ENCODE measurements at regions not wholly inside any gene's neighbourhood (a gene's known extent, or its start where the extent isn't known, plus 50 kb on each side); places are given as distances from the start of the nearest gene placed in this dataset.

- Histone ChIP-seq H3K27me3 (ENCODE audit: low read depth, low read length) (no peaks in the 10 kb centered on the region), H3K9me3 (ENCODE audit: insufficient read depth, low read length) (no peaks in the 10 kb centered on the region; the same call in 1 of the 2 replicates), H4K20me1 (ENCODE audit: insufficient read depth, low read length) (no peaks in the 10 kb centered on the region), H3K4me1 (ENCODE audit: low read length) (no peaks in the 10 kb centered on the region), H3K9ac (ENCODE audit: low read length) (no peak overlapping the region), H3K4me3 (ENCODE audit: low read length) (no peak overlapping the region), H3K4me2 (ENCODE audit: low read length) (no peak overlapping the region), H3K27ac (ENCODE audit: low read length) (no peak overlapping the region), H2AFZ (ENCODE audit: low read depth, low read length) (no peak overlapping the region), H3K36me3 (replicated peaks; ENCODE audit: low read depth, low read length) (no peaks in the 10 kb centered on the region), H3K79me2 (ENCODE audit: low read length) (no peaks in the 10 kb centered on the region)
- TF ChIP-seq CTCF (IDR thresholded peaks at IDR 0.05; ENCODE audit: low read depth, low read length) (no peak), EZH2phosphoT487 (IDR thresholded peaks at IDR 0.05; ENCODE audit: low read depth) (no peak)
Measured at GRCh38 chr7:41232086-41232485, 470.8 kb downstream of the INHBA start.

GRCh38 chr7:41224063-41224763 lies 478.7 kb downstream of the INHBA start:
- Histone ChIP-seq H3K4me1 (ENCODE audit: low read length) (no peaks in the 10 kb centered on the region), H3K4me3 (ENCODE audit: low read length) (no peak overlapping the region), H3K79me2 (ENCODE audit: low read length) (no peaks in the 10 kb centered on the region), H3K4me2 (ENCODE audit: low read length) (no peak overlapping the region), H3K36me3 (replicated peaks; ENCODE audit: low read depth, low read length) (no peaks in the 10 kb centered on the region), H3K27ac (ENCODE audit: low read length) (no peak overlapping the region), H3K9ac (ENCODE audit: low read length) (no peak overlapping the region), H2AFZ (ENCODE audit: low read depth, low read length) (no peak overlapping the region), H3K9me3 (ENCODE audit: insufficient read depth, low read length) (no peaks in the 10 kb centered on the region), H4K20me1 (ENCODE audit: insufficient read depth, low read length) (no peaks in the 10 kb centered on the region), H3K27me3 (ENCODE audit: low read depth, low read length) (no peaks in the 10 kb centered on the region)
- TF ChIP-seq CTCF (IDR thresholded peaks at IDR 0.05; ENCODE audit: low read depth, low read length) (no peak), EZH2phosphoT487 (IDR thresholded peaks at IDR 0.05; ENCODE audit: low read depth) (no peak)

GRCh38 chr7:41222746-41223145 lies 480.1 kb downstream of the INHBA start:
- Histone ChIP-seq H3K27ac (ENCODE audit: low read length) (no peak overlapping the region), H3K79me2 (ENCODE audit: low read length) (no peaks in the 10 kb centered on the region), H3K36me3 (replicated peaks; ENCODE audit: low read depth, low read length) (no peaks in the 10 kb centered on the region), H3K9me3 (ENCODE audit: insufficient read depth, low read length) (no peaks in the 10 kb centered on the region), H3K4me1 (ENCODE audit: low read length) (no peaks in the 10 kb centered on the region), H2AFZ (ENCODE audit: low read depth, low read length) (no peak overlapping the region), H3K4me3 (ENCODE audit: low read length) (no peak overlapping the region), H3K4me2 (ENCODE audit: low read length) (no peak overlapping the region), H3K27me3 (ENCODE audit: low read depth, low read length) (no peaks in the 10 kb centered on the region), H3K9ac (ENCODE audit: low read length) (no peak overlapping the region), H4K20me1 (ENCODE audit: insufficient read depth, low read length) (no peaks in the 10 kb centered on the region)
- TF ChIP-seq EZH2phosphoT487 (IDR thresholded peaks at IDR 0.05; ENCODE audit: low read depth) (no peak), CTCF (IDR thresholded peaks at IDR 0.05; ENCODE audit: low read depth, low read length) (no peak)

- no peak overlapping the region for H3K4me2 ChIP-seq (ENCODE audit: low read length)
- no peaks in the 10 kb centered on the region for H3K79me2 ChIP-seq (ENCODE audit: low read length)
- H2AFZ ChIP-seq (ENCODE audit: low read depth, low read length) = no peak overlapping the region
- TF ChIP-seq CTCF (IDR thresholded peaks at IDR 0.05; ENCODE audit: low read depth, low read length) (no peak), EZH2phosphoT487 (IDR thresholded peaks at IDR 0.05; ENCODE audit: low read depth) (no peak)
- no peak overlapping the region for H3K27ac ChIP-seq (ENCODE audit: low read length)
- no peaks in the 10 kb centered on the region for H3K4me1 ChIP-seq (ENCODE audit: low read length)
- no peaks in the 10 kb centered on the region for H3K36me3 ChIP-seq (replicated peaks; ENCODE audit: low read depth, low read length)
- H3K27me3 ChIP-seq (ENCODE audit: low read depth, low read length) = no peaks in the 10 kb centered on the region
- H3K9ac ChIP-seq (ENCODE audit: low read length) = no peak overlapping the region
- no peak overlapping the region for H3K4me3 ChIP-seq (ENCODE audit: low read length)
- H3K9me3 ChIP-seq (ENCODE audit: insufficient read depth, low read length) = no peaks in the 10 kb centered on the region
- H4K20me1 ChIP-seq (ENCODE audit: insufficient read depth, low read length) = no peaks in the 10 kb centered on the region
Measured at GRCh38 chr7:41220266-41220665, 482.6 kb downstream of the INHBA start.

All from OCI-LY3 (cell line).